ENCODE measurements at regions not wholly inside any gene's neighbourhood (a gene's known extent, or its start where the extent isn't known, plus 50 kb on each side); places are given as distances from the start of the nearest gene placed in this dataset.
"Not testable (repeated sequence)": the region's sequence is repeated elsewhere in the genome, so short reads cannot be mapped to it uniquely, and the experiment has no call there.

DNA sequence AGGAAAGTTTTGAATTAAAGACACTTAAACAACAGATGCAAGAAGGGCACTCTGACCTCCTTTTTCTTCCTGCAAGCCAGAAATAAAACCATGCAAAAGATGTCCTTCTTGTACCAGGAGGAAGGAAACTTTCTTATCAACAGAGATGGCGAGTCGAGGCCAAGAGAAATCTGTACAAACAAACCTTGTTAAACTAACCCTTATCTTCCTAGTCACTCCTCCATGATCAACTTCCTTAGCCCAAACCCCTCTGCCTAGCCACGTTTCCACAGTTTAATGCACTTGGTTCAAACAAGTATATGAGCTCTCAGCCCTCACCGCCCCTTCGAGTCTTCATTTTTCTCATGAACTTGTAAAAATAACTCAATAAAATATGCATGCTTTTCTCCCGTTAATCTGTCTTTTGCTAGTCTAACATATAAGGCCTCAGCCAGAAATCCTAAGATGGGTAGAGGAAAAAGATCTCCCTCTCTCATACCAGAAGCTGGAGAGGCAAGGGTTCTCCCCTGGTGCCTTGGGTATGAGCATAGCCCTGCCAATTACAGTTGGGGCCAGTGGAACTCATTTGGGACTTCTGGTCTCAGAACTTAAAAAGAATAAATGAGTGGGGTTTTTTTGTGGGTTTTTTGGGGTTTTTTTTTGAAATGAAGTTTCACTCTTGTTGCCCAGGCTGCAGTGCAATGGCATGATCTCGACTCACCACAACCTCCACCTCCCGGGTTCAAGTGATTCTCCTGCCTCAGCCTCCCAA lies 141.7 kb upstream of the SOD1 start:
- H3K4me3 ChIP-seq (ENCODE audit: low read depth, low read length): no peak overlapping the region
- no peak for DNase-seq (ENCODE audit: low read depth)
- TF ChIP-seq, protein P1, sequence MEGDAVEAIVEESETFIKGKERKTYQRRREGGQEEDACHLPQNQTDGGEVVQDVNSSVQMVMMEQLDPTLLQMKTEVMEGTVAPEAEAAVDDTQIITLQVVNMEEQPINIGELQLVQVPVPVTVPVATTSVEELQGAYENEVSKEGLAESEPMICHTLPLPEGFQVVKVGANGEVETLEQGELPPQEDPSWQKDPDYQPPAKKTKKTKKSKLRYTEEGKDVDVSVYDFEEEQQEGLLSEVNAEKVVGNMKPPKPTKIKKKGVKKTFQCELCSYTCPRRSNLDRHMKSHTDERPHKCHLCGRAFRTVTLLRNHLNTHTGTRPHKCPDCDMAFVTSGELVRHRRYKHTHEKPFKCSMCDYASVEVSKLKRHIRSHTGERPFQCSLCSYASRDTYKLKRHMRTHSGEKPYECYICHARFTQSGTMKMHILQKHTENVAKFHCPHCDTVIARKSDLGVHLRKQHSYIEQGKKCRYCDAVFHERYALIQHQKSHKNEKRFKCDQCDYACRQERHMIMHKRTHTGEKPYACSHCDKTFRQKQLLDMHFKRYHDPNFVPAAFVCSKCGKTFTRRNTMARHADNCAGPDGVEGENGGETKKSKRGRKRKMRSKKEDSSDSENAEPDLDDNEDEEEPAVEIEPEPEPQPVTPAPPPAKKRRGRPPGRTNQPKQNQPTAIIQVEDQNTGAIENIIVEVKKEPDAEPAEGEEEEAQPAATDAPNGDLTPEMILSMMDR (conservative IDR thresholded peaks at IDR 0.05; ENCODE audit: low read depth, low read length): no peak

DNA sequence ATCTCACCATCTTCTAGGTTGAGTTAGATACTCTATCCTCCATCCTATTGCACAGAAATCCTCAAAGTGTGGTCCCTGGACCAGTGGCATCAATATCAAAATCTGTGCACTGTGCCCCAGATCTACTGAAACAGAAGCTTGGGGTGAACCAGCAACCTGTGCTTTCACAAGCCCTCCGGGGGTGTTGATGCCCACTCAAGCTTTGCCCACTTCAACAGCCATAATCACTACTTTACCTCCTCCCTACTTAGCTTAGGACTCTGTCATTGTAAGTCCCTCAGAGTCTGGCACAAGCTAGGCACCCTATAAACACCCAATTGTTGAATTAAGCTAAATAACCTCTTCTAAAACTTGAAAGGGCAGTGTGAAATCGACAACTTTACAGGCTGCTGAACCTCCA lies 144.2 kb upstream of the SOD1 start:
- no peak for DNase-seq (ENCODE audit: low read depth)
- TF ChIP-seq, protein P1 (conservative IDR thresholded peaks at IDR 0.05; ENCODE audit: low read depth, low read length): no peak
- H3K4me3 ChIP-seq (ENCODE audit: low read depth, low read length): no peak overlapping the region

DNA sequence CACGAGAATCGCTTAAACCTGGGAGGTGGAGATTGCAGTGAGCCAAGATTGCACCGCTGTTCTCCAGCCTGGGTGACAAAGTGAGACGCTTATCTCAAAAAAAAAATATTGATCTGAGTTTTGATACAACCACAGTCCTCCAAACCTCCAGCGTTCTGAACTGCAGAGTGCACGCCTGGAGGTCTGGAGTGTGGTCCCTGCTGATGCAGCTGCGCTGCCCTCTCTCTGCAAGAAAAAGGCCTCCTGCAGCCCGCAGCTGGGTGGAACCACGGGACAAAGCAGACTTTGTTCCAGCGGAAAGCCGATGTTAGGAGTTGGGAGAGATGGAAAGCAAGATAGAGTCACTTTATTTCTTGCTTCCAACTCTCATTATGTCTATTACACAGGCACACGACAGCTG lies 144.9 kb upstream of the SOD1 start:
- DNase-seq (ENCODE audit: low read depth): no peak
- no peak overlapping the region for H3K4me3 ChIP-seq (ENCODE audit: low read depth, low read length)
- TF ChIP-seq, protein P1 (conservative IDR thresholded peaks at IDR 0.05; ENCODE audit: low read depth, low read length): no peak

DNA sequence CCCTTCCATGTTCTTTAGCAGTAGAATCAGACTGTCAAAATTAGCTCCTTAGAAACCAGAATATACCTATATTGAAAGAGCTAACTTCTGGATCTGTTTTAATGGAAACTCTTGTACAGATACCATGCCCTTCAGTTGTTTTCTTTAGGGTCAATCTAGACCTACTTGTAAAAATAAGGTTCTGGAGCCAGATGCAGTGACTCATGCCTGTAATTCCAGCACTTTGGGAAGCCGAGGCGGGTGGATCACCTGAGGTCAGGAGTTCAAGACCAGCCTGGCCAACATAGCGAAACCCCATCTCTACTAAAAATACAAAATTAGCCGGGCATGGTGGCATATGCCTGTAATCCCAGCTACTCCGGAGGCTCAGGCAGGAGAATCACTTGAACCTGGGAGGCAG lies 146.0 kb upstream of the SOD1 start:
- not testable (repeated sequence) for DNase-seq (ENCODE audit: low read depth); H3K4me3 ChIP-seq (ENCODE audit: low read depth, low read length)

DNA sequence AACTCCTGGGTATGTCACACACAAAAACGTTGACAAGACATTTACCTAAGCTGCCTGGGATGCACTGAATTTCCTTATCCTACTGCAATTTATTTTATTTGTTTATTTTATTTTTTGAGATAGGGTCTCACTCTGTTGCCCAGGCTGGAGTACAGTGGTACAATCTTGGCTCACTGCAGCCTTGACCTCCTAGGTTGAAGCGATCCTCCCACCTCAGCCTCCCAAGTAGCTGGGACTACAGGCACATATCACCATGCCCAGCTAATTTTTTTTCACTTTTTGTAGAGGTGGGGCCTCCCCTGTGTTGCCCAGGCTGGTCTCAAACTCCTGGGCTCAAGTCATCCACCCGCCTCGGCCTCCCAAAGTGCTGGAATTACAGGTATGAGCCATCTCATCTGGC lies 147.5 kb upstream of the SOD1 start:
- DNase-seq (ENCODE audit: low read depth); H3K4me3 ChIP-seq (ENCODE audit: low read depth, low read length): not testable (repeated sequence)

DNA sequence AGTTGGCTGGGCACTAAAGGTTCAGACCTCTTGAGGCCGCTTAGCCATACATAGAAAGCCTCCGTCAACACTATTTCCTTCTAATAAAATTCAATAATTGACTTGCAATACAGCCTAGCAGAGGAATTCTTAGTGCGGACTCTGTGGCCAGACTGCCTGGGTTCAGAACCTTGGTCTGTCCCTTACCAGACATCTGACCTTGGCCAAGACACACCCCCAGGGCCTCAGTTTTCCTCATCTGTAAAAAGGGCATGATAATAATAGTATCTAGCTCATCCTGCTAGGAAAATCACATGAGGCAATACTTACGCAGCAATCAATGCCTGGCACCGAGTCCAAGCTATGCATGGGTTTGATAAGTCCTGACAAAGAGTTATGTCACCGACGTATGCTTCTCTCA lies 148.2 kb upstream of the SOD1 start:
- no peak for DNase-seq (ENCODE audit: low read depth)
- TF ChIP-seq, protein P1 (conservative IDR thresholded peaks at IDR 0.05; ENCODE audit: low read depth, low read length): no peak
- H3K4me3 ChIP-seq (ENCODE audit: low read depth, low read length): no peak overlapping the region

DNA sequence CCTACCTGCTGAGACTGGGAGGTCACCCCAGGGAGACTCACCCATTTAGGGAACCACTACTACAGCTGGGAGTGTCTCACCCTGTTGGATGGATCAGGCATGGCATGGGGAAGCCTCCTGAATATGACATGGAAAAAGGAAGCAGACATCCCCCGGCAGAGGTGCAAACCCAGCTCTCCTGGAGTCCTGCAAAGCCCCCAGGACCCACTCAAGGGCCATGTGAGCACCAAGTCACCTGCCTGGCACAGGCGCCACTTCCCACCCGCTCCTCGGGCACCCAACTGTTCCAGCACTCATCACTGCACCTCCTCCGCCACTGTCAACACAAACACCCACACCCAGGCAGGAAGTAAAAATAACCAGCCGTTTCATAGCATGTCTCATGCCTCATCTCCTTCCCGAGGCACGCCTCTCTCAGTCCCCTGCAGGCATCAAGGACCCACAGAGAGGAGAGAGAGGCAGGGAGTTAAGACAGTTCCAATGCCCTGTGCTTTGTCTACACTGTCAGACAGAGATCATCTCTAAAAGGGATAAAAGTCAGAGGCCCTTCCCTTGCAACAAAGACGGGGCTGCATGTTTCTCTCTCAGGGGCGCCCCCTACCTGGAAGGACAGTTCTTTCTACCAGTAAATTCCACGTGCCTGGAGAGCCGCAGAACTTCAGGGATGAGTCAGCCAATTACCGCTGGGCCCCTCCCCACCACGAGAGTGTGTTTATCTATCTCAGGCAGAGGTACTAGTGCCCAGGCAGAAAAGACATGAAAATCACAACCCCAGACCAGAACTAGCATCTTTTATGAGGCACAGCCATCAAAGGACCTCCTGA lies 150.1 kb upstream of the SOD1 start:
- TF ChIP-seq, protein P1 (conservative IDR thresholded peaks at IDR 0.05; ENCODE audit: low read depth, low read length): peak; percentile 27
- no peak overlapping the region for H3K4me3 ChIP-seq (ENCODE audit: low read depth, low read length)
- DNase-seq (ENCODE audit: low read depth): no peak

DNA sequence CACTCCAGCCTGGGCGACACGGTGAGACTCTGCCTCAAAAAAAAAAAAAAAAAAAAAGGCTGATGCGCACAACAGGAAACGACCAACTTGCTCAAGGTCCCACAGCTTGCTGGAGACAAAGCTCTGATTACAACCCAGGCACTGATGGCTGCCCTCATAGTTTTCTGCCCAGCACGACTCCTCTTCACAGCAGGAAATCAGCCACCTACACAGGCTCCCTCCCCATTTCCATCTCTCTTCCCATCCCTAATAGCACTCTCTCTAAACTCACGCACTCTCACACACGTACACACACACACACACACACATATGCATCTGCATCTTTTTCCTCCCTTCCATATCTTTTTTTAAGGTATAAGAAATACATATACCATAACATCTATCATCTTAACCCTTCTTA lies 153.5 kb upstream of the SOD1 start:
- TF ChIP-seq, protein P1 (conservative IDR thresholded peaks at IDR 0.05; ENCODE audit: low read depth, low read length): no peak
- no peak overlapping the region for H3K4me3 ChIP-seq (ENCODE audit: low read depth, low read length)
- no peak for DNase-seq (ENCODE audit: low read depth)

All from epithelial cell of proximal tubule (primary cell).